HG03045 (cell line): ENCODE measurements at regions not wholly inside any gene's neighbourhood (a gene's known extent, or its start where the extent isn't known, plus 50 kb on each side); places are given as distances from the start of the nearest gene placed in this dataset.
"Not testable (repeated sequence)": the region's sequence is repeated elsewhere in the genome, so short reads cannot be mapped to it uniquely, and the experiment has no call there.

ENCODE experiments used
- ATAC-seq: cut with Tn5 transposase; IDR thresholded peaks from one replicate; pipeline ENCODE4 v1.9.1; 2021; ENCODE audit warnings: mild to moderate bottlenecking, moderate library complexity; ENCODE audit not compliant: unreplicated experiment

GRCh38 chr14:71454010-71454409, 478.2 kb upstream of the RGS6 start:
- ATAC-seq = no peak

GRCh38 chr14:71454513-71455332, 477.5 kb upstream of the RGS6 start:
- no peak for ATAC-seq

- no peak for ATAC-seq
Measured at GRCh38 chr14:71460091-71460490, 472.1 kb upstream of the RGS6 start.

GRCh38 chr14:71461617-71462016, 470.6 kb upstream of the RGS6 start:
- not testable (repeated sequence) for ATAC-seq

GRCh38 chr14:71463807-71464206, 468.4 kb upstream of the RGS6 start:
- no peak for ATAC-seq

GRCh38 chr14:71464840-71465239, 467.4 kb upstream of the RGS6 start:
- no peak for ATAC-seq

GRCh38 chr14:71465316-71465715, 466.9 kb upstream of the RGS6 start:
- no peak for ATAC-seq

GRCh38 chr14:71466251-71466650, 466.0 kb upstream of the RGS6 start:
- ATAC-seq = no peak

GRCh38 chr14:71466946-71467345, 465.3 kb upstream of the RGS6 start:
- ATAC-seq = no peak

GRCh38 chr14:71467361-71467811, 464.8 kb upstream of the RGS6 start:
- no peak for ATAC-seq

- ATAC-seq = no peak
Measured at GRCh38 chr14:71468701-71469100, 463.5 kb upstream of the RGS6 start.

- ATAC-seq = no peak
Measured at GRCh38 chr14:71469643-71470335, 462.4 kb upstream of the RGS6 start.

GRCh38 chr14:71471634-71472355, 460.4 kb upstream of the RGS6 start:
- no peak for ATAC-seq

GRCh38 chr14:71472356-71473340, 459.6 kb upstream of the RGS6 start:
- no peak for ATAC-seq

- ATAC-seq = no peak
Measured at GRCh38 chr14:71473843-71474242, 458.4 kb upstream of the RGS6 start.

- ATAC-seq = no peak
Measured at GRCh38 chr14:71474301-71475265, 457.6 kb upstream of the RGS6 start.

- ATAC-seq = no peak
Measured at GRCh38 chr14:71475916-71476315, 456.3 kb upstream of the RGS6 start.

GRCh38 chr14:71478542-71478941, 453.7 kb upstream of the RGS6 start:
- no peak for ATAC-seq

- no peak for ATAC-seq
Measured at GRCh38 chr14:71481021-71481654, 451.1 kb upstream of the RGS6 start.
